ENCODE measurements at regions not wholly inside any gene's neighbourhood (a gene's known extent, or its start where the extent isn't known, plus 50 kb on each side); places are given as distances from the start of the nearest gene placed in this dataset.

DNA sequence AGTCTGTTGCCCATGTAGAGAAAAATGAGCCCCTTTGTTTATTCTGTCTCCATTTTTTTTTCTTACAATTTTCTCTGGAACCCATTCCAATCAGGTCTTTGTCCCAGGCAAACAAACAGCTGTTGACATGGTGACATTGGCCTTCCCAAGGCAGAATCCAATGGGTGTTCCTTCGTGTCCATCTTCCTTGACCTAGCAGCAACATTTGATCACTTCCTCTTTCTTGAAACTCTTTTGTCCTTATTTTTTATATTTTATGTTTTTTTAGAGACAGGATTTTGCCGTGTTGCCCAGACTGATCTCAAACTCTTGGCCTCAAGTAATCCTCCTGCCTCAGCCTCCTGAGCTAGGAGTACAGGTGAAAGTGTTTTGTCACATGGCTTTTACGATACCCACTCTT, 65.4 kb upstream of the CACNA1E start:
- no peaks in the 10 kb centered on the region for H3K27me3 ChIP-seq
- no peak for DNase-seq
- H3K4me1 ChIP-seq: no peaks in the 10 kb centered on the region
- TF ChIP-seq, protein P1, sequence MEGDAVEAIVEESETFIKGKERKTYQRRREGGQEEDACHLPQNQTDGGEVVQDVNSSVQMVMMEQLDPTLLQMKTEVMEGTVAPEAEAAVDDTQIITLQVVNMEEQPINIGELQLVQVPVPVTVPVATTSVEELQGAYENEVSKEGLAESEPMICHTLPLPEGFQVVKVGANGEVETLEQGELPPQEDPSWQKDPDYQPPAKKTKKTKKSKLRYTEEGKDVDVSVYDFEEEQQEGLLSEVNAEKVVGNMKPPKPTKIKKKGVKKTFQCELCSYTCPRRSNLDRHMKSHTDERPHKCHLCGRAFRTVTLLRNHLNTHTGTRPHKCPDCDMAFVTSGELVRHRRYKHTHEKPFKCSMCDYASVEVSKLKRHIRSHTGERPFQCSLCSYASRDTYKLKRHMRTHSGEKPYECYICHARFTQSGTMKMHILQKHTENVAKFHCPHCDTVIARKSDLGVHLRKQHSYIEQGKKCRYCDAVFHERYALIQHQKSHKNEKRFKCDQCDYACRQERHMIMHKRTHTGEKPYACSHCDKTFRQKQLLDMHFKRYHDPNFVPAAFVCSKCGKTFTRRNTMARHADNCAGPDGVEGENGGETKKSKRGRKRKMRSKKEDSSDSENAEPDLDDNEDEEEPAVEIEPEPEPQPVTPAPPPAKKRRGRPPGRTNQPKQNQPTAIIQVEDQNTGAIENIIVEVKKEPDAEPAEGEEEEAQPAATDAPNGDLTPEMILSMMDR (IDR thresholded peaks at IDR 0.05): no peak
- TF ChIP-seq POLR2A (IDR thresholded peaks at IDR 0.05): no peak
- no peaks in the 10 kb centered on the region for H3K9me3 ChIP-seq
- H3K36me3 ChIP-seq: no peaks in the 10 kb centered on the region
- intact Hi-C loops (cut with DNase I; ENCODE audit: low total_unique reads): no loop called here
- no peak overlapping the region for H3K27ac ChIP-seq
- H3K4me3 ChIP-seq: no peak overlapping the region

- Histone ChIP-seq H3K27me3 (no peaks in the 10 kb centered on the region), H3K4me3 (no peak overlapping the region), H3K27ac (no peak overlapping the region), H3K4me1 (no peaks in the 10 kb centered on the region), H3K9me3 (no peaks in the 10 kb centered on the region), H3K36me3 (no peaks in the 10 kb centered on the region)
- intact Hi-C loops (cut with DNase I; ENCODE audit: low total_unique reads): loop anchor here (10.0 kb wide), 1 partner anchor 239 kb away; no protein-coding TSS in a partner anchor
- DNase-seq: no peak
- TF ChIP-seq, protein P1 (IDR thresholded peaks at IDR 0.05): no peak
- TF ChIP-seq POLR2A (IDR thresholded peaks at IDR 0.05): no peak
Measured at GRCh38 chr1:181423301-181423918, 59.9 kb upstream of the CACNA1E start.

GRCh38 chr1:181424786-181425403, 58.4 kb upstream of the CACNA1E start:
- Histone ChIP-seq H3K27me3 (no peaks in the 10 kb centered on the region), H3K9me3 (no peaks in the 10 kb centered on the region), H3K4me3 (no peak overlapping the region), H3K36me3 (no peaks in the 10 kb centered on the region), H3K4me1 (no peaks in the 10 kb centered on the region), H3K27ac (no peak overlapping the region)
- TF ChIP-seq, protein P1 (IDR thresholded peaks at IDR 0.05): peak; percentile 83 to 90 (median 85)
- TF ChIP-seq POLR2A (IDR thresholded peaks at IDR 0.05): no peak
- intact Hi-C loops (cut with DNase I; ENCODE audit: low total_unique reads): loop anchor here (10.0 kb wide), 1 partner anchor 240 kb away; no protein-coding TSS in a partner anchor
- peak; percentile 50 to 55 for DNase-seq

DNA sequence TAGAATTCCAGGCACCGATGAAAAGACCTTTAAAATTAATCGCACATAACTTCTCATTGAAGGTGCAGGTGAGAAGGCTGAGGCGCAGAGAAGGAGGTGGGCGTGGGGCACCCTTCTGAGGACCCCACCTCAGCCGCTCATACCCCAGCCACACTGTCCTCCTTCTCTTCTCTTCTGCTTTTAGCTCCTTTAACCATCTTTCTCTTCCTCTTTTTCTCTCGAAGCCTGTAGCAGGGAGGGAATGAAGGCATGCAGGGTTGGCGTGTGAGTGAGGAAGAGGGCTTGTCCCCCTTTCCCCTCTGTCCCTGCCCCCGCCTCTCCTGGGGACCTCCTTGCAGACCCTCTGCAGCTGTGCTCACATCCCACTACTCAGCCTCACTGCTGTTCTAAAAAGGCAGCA, 57.8 kb upstream of the CACNA1E start:
- intact Hi-C loops (cut with DNase I; ENCODE audit: low total_unique reads): loop anchor here (10.0 kb wide), 1 partner anchor 241 kb away; no protein-coding TSS in a partner anchor
- no peaks in the 10 kb centered on the region for H3K9me3 ChIP-seq
- no peaks in the 10 kb centered on the region for H3K4me1 ChIP-seq
- no peak overlapping the region for H3K27ac ChIP-seq
- H3K36me3 ChIP-seq: no peaks in the 10 kb centered on the region
- H3K27me3 ChIP-seq: no peaks in the 10 kb centered on the region
- no peak overlapping the region for H3K4me3 ChIP-seq
- no peak for TF ChIP-seq POLR2A (IDR thresholded peaks at IDR 0.05)
- TF ChIP-seq, protein P1 (IDR thresholded peaks at IDR 0.05): no peak
- no peak for DNase-seq

DNA sequence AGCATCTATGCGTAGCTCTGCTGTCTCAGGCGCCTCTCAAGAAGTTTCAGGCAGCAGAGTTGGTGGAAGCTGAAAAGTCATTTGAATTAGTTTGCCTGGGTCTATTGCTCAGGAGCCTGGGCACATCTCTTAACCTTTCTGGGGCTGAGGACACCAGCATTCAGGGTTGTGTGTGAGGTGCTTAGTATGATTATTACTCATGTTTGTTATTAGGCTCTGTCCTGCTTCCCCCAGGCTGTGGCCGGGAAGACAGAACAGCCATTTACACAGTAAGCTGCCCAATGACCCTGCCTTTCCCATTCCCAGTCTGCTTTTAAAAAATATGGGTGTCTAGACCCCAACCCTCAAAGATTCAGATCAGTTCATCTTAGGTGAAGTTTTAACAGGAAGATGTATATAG, 53.9 kb upstream of the CACNA1E start:
- Histone ChIP-seq H3K4me3 (no peak overlapping the region), H3K36me3 (no peaks in the 10 kb centered on the region), H3K27me3 (no peaks in the 10 kb centered on the region), H3K27ac (no peak overlapping the region), H3K9me3 (no peaks in the 10 kb centered on the region), H3K4me1 (no peaks in the 10 kb centered on the region)
- no peak for TF ChIP-seq POLR2A (IDR thresholded peaks at IDR 0.05)
- TF ChIP-seq, protein P1 (IDR thresholded peaks at IDR 0.05): no peak
- DNase-seq: no peak
- intact Hi-C loops (cut with DNase I; ENCODE audit: low total_unique reads): loop anchor here (10.0 kb wide), 1 partner anchor 245 kb away; no protein-coding TSS in a partner anchor
